ENCODE measurements at regions not wholly inside any gene's neighbourhood (a gene's known extent, or its start where the extent isn't known, plus 50 kb on each side); places are given as distances from the start of the nearest gene placed in this dataset.
"Not testable (repeated sequence)": the region's sequence is repeated elsewhere in the genome, so short reads cannot be mapped to it uniquely, and the experiment has no call there.

- no peaks in the 10 kb centered on the region for H3K79me2 ChIP-seq (ENCODE audit: control insufficient read depth, insufficient read depth, low read length, unreplicated experiment)
- H3K36me3 ChIP-seq (ENCODE audit: insufficient read depth, low read length) = no peaks in the 10 kb centered on the region
- H3K4me1 ChIP-seq (ENCODE audit: control insufficient read depth, insufficient read depth, low read length, unreplicated experiment) = no peaks in the 10 kb centered on the region
- no peak overlapping the region for H2AFZ ChIP-seq (ENCODE audit: low read length, unreplicated experiment)
- no peak overlapping the region for H3K27ac ChIP-seq (ENCODE audit: low read depth, low read length)
- peaks cover 6% of the 10 kb centered on the region; the same call in 1 of the 2 replicates for H3K27me3 ChIP-seq (ENCODE audit: insufficient read depth, low read length)
- H3K4me3 ChIP-seq (ENCODE audit: low read depth, low read length) = no peak overlapping the region
Observed at GRCh38 chr1:169049258-169049938, 57.1 kb upstream of the ATP1B1 start.

GRCh38 chr1:169051171-169051570 is 55.3 kb upstream of the ATP1B1 start:
- no peak overlapping the region for H3K4me3 ChIP-seq (ENCODE audit: low read depth, low read length)
- H3K36me3 ChIP-seq (ENCODE audit: insufficient read depth, low read length) = no peaks in the 10 kb centered on the region
- H3K27me3 ChIP-seq (ENCODE audit: insufficient read depth, low read length) = peaks cover 6% of the 10 kb centered on the region; the same call in 1 of the 2 replicates
- no peak overlapping the region for H3K27ac ChIP-seq (ENCODE audit: low read depth, low read length)
- no peak overlapping the region for H2AFZ ChIP-seq (ENCODE audit: low read length, unreplicated experiment)
- H3K4me1 ChIP-seq (ENCODE audit: control insufficient read depth, insufficient read depth, low read length, unreplicated experiment) = no peaks in the 10 kb centered on the region
- no peaks in the 10 kb centered on the region for H3K79me2 ChIP-seq (ENCODE audit: control insufficient read depth, insufficient read depth, low read length, unreplicated experiment)

- not testable (repeated sequence) for H2AFZ ChIP-seq (ENCODE audit: low read length, unreplicated experiment); H3K79me2 ChIP-seq (ENCODE audit: control insufficient read depth, insufficient read depth, low read length, unreplicated experiment); H3K36me3 ChIP-seq (ENCODE audit: insufficient read depth, low read length); H3K27ac ChIP-seq (ENCODE audit: low read depth, low read length); H3K4me3 ChIP-seq (ENCODE audit: low read depth, low read length); H3K4me1 ChIP-seq (ENCODE audit: control insufficient read depth, insufficient read depth, low read length, unreplicated experiment); H3K27me3 ChIP-seq (ENCODE audit: insufficient read depth, low read length)
Observed at GRCh38 chr1:169052171-169052570, 54.3 kb upstream of the ATP1B1 start.

GRCh38 chr1:169052727-169053126 is 53.8 kb upstream of the ATP1B1 start:
- Histone ChIP-seq H3K27me3 (ENCODE audit: insufficient read depth, low read length) (peaks cover 6% of the 10 kb centered on the region; the same call in 1 of the 2 replicates), H3K4me3 (ENCODE audit: low read depth, low read length) (no peak overlapping the region), H3K27ac (ENCODE audit: low read depth, low read length) (no peak overlapping the region), H3K79me2 (ENCODE audit: control insufficient read depth, insufficient read depth, low read length, unreplicated experiment) (no peaks in the 10 kb centered on the region), H2AFZ (ENCODE audit: low read length, unreplicated experiment) (no peak overlapping the region), H3K36me3 (ENCODE audit: insufficient read depth, low read length) (no peaks in the 10 kb centered on the region), H3K4me1 (ENCODE audit: control insufficient read depth, insufficient read depth, low read length, unreplicated experiment) (no peaks in the 10 kb centered on the region)

- H3K4me1 ChIP-seq (ENCODE audit: control insufficient read depth, insufficient read depth, low read length, unreplicated experiment) = no peaks in the 10 kb centered on the region
- H3K27ac ChIP-seq (ENCODE audit: low read depth, low read length) = no peak overlapping the region
- H3K36me3 ChIP-seq (ENCODE audit: insufficient read depth, low read length) = no peaks in the 10 kb centered on the region
- H3K79me2 ChIP-seq (ENCODE audit: control insufficient read depth, insufficient read depth, low read length, unreplicated experiment) = no peaks in the 10 kb centered on the region
- H3K4me3 ChIP-seq (ENCODE audit: low read depth, low read length) = no peak overlapping the region
- H2AFZ ChIP-seq (ENCODE audit: low read length, unreplicated experiment) = no peak overlapping the region
- peaks cover 6% of the 10 kb centered on the region; the same call in 1 of the 2 replicates for H3K27me3 ChIP-seq (ENCODE audit: insufficient read depth, low read length)
Observed at GRCh38 chr1:169053196-169053595, 53.3 kb upstream of the ATP1B1 start.
